WERI-Rb-1 (cell line): ENCODE measurements at regions not wholly inside any gene's neighbourhood (a gene's known extent, or its start where the extent isn't known, plus 50 kb on each side); places are given as distances from the start of the nearest gene placed in this dataset.

ENCODE experiments used
- DNase-seq: peaks from one replicate; pipeline ENCODE4 v3.0.0-alpha.2; 2020
- H3K27ac ChIP-seq: fragments of 250-450 bp; sonication (Bioruptor Pico); 2 replicates; pipeline ENCODE4 v1.5.1; 2020; ENCODE audit warnings: mild to moderate bottlenecking, moderate library complexity
- H3K27me3 ChIP-seq: fragments of 250-450 bp; sonication (Bioruptor Pico); 2 replicates; pipeline ENCODE4 v1.5.1; 2021; ENCODE audit warnings: mild to moderate bottlenecking, low read depth, moderate library complexity; ENCODE audit not compliant: insufficient read depth, severe bottlenecking
- H3K36me3 ChIP-seq: fragments of 250-450 bp; sonication (Bioruptor Pico); 2 replicates; pipeline ENCODE4 v1.5.1; 2020; ENCODE audit warnings: mild to moderate bottlenecking, moderate library complexity
- H3K4me3 ChIP-seq: 2 replicates; pipeline ENCODE4 v1.5.1; 2011; ENCODE audit warnings: low read depth, mild to moderate bottlenecking, control low read depth, low read length
- H3K9me3 ChIP-seq: fragments of 250-450 bp; sonication (Bioruptor Pico); 2 replicates; pipeline ENCODE4 v1.5.1; 2021; ENCODE audit warnings: mild to moderate bottlenecking, moderate library complexity; ENCODE audit not compliant: severe bottlenecking
- TF ChIP-seq, protein P1 (sequence below): IDR thresholded peaks from 2 replicates; pipeline ENCODE4 v1.5.1; 2011; ENCODE audit warnings: low read depth, mild to moderate bottlenecking, control low read depth, inconsistent platforms, low read length

DNA sequence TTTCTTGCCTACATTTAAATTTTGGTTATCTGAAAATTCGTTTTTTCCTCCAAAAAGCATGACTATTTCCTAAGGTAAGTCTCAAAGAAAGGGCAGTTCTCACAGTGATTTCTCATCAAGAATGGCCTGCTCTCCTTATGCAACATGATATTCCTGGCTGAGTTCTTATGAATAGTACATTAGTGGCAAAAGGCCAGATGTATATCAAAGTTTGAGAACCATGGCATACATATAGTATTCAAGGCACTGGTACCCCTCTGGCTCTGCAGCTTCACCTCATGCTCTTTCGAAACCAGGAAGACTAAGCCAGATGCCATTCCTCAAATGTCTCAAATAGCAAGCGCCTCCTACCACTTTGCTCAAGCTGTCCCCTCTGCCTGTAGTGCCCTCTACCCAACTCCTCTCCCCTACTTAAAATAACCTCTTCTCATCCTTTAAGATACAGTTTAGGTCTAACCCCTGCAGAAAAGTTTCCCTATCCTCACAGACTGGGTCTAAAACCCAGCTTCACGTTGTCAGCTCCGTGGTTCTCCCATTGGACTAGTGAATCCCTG, 280.3 kb downstream of the HACE1 start:
- H3K9me3 ChIP-seq, result no peaks in the 10 kb centered on the region
- H3K36me3 ChIP-seq, result no peaks in the 10 kb centered on the region
- no peak for DNase-seq
- TF ChIP-seq, protein P1, sequence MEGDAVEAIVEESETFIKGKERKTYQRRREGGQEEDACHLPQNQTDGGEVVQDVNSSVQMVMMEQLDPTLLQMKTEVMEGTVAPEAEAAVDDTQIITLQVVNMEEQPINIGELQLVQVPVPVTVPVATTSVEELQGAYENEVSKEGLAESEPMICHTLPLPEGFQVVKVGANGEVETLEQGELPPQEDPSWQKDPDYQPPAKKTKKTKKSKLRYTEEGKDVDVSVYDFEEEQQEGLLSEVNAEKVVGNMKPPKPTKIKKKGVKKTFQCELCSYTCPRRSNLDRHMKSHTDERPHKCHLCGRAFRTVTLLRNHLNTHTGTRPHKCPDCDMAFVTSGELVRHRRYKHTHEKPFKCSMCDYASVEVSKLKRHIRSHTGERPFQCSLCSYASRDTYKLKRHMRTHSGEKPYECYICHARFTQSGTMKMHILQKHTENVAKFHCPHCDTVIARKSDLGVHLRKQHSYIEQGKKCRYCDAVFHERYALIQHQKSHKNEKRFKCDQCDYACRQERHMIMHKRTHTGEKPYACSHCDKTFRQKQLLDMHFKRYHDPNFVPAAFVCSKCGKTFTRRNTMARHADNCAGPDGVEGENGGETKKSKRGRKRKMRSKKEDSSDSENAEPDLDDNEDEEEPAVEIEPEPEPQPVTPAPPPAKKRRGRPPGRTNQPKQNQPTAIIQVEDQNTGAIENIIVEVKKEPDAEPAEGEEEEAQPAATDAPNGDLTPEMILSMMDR, result no peak
- no peak overlapping the region for H3K27ac ChIP-seq
- H3K4me3 ChIP-seq, result no peak overlapping the region
- no peaks in the 10 kb centered on the region for H3K27me3 ChIP-seq

DNA sequence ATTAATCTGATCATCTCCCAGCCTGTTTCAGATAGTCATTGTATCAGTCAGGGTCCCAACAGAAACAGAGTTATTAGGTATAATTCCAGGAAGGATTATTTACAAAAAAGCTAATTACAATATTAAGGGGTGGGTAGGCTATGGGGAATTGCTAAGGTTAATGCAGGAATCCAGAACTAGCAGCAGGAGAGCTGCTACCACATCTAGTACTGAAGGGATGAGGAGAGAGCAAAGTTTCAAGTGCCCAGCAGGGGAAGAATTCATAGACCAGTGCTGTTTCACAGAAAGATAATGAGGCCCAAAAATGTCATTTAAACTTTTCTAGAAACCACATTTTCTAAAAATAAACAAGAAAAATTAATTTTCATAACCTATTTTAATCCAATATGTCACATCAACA, 284.2 kb downstream of the HACE1 start:
- TF ChIP-seq, protein P1, result no peak
- H3K9me3 ChIP-seq, result no peaks in the 10 kb centered on the region
- no peak overlapping the region for H3K27ac ChIP-seq
- no peaks in the 10 kb centered on the region for H3K36me3 ChIP-seq
- no peaks in the 10 kb centered on the region for H3K27me3 ChIP-seq
- H3K4me3 ChIP-seq, result no peak overlapping the region
- no peak for DNase-seq

DNA sequence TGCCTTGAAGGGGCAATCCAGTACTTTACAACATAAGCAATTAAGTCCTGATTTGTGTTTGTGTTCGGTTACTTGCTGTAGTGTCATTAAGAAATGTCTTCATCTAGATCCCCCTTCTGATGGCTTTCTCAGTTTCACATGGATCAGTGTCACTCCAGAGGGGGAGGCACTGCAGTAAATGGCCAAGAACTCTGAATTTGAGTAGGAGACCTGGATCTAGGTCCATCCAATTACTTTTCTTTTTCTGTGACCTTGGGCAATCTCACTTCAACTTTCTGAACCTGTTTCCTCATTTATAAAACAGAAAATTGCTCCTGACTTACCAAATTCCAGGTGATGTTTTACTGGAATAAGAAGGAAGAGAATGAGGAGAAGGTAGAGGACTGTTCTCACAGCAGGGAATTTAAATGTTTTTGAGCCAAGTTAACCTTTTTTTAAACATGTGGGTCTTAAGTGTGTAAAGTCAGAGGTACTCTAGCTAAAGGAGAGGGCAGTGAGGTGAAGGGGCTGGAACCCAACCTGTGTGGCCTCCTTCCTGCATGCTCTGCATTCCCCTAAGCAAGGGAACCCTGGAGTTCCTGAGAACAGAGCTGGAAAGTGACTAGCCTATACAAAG, 285.5 kb downstream of the HACE1 start:
- Histone ChIP-seq H3K36me3 (no peaks in the 10 kb centered on the region), H3K9me3 (no peaks in the 10 kb centered on the region), H3K4me3 (no peak overlapping the region), H3K27me3 (no peaks in the 10 kb centered on the region), H3K27ac (no peak overlapping the region)
- TF ChIP-seq, protein P1, result no peak
- no peak for DNase-seq

DNA sequence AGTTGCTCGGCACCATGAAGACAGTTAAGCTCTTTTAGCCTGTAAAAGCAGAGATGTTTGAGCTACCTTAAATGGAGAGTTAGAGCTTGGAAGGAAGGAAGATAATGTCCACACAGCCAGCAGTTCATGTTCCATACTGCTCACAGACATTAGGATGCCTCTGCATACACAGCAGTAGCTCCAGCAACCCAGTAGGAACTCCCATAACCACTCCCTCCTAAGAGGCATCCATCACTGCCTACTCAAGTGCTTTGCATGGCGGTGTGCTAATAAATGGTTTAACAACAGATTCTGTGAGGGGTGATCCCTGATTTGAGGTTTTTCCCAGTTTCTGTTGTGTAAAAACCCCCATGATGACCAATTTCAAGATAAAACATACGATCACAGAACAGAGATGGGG, 286.4 kb downstream of the HACE1 start:
- TF ChIP-seq, protein P1, result no peak
- no peaks in the 10 kb centered on the region for H3K9me3 ChIP-seq
- no peak for DNase-seq
- no peak overlapping the region for H3K4me3 ChIP-seq
- H3K27ac ChIP-seq, result no peak overlapping the region
- H3K36me3 ChIP-seq, result no peaks in the 10 kb centered on the region
- H3K27me3 ChIP-seq, result no peaks in the 10 kb centered on the region

DNA sequence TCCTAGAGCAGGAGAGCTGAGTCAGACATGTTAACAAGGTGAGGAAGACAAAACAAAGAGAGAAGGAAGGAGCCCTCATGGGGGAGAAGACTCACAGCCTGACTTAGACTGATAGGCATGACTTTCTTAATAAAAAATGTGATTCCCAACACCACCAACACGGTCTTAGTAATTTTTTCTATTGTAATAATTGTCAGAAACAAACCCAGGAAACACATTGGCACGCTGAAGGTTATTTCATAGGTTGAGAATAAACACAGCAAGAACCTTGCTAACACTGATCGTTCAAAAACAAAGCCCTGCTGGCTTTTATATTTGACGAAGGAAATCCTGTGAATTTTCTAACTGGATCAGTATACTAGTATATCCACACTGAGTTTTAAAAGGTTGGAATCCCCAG, 286.8 kb downstream of the HACE1 start:
- no peaks in the 10 kb centered on the region for H3K36me3 ChIP-seq
- TF ChIP-seq, protein P1, result no peak
- DNase-seq, result no peak
- H3K9me3 ChIP-seq, result no peaks in the 10 kb centered on the region
- no peaks in the 10 kb centered on the region for H3K27me3 ChIP-seq
- H3K27ac ChIP-seq, result no peak overlapping the region
- H3K4me3 ChIP-seq, result no peak overlapping the region

DNA sequence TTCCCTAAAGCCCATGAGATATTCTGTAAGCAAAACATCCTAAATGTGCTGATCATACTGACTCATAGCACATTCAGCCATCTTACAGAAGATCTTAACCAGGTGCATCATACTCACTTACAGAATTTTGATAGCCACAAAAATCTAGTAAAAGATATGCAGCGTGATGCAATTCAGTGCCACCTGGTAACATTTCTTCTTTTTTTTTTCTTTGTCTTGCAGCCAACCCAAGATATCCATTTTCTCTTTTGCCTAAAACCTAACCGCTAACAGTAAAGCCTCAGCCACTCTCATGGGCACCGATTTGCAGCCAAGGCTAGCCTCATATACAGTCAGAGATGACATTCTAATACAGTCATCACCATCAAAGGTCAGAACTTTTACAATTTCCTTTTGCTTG, 293.3 kb downstream of the HACE1 start:
- H3K4me3 ChIP-seq, result no peak overlapping the region
- DNase-seq, result no peak

More for the DNA sequence above, 293.3 kb downstream of the HACE1 start:
- Histone ChIP-seq H3K27me3 (no peaks in the 10 kb centered on the region), H3K36me3 (no peaks in the 10 kb centered on the region), H3K27ac (no peak overlapping the region), H3K9me3 (no peaks in the 10 kb centered on the region)
- TF ChIP-seq, protein P1, result no peak
